ENCODE measurements at regions not wholly inside any gene's neighbourhood (a gene's known extent, or its start where the extent isn't known, plus 50 kb on each side); places are given as distances from the start of the nearest gene placed in this dataset.

DNA sequence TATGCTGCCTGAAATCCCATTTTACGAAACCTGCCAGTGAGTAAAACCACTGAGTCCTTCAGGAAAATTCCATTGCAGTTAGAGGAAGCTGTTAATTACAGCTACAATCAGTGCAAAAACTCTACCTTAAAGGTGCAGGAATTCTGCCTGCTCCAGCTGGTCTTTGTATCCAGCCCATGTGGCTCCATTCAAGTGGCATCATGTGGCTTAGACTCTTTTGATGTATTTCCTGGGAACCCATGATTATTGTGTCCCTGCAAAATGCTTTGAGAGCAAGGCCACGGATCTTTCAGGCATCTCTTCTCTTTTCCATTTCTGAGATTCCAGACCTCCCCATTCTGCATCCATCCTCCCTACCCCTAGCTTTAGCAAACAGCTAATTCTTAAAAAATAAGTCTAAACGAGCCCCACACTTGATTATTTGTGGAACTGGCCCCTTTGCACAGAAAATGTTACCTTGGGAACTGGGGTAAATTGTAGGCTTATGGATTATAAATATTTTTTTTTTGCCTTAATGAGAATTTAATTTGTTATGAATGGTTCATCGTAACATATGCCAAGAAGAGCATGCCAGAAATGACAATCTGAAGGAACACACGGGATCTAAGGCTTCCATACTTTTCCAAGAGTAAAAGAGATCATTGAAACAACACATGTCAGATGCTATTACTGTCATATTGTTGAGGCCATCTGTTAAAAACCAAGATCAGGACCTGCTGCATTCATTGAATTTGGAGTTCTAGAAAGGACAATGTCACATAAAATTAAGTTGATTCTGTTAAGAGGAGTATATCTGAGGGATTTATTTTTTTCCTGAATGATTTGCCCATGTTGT lies 144.6 kb downstream of the TPH2 start:
- DNase-seq, result peak; percentile 8

DNA sequence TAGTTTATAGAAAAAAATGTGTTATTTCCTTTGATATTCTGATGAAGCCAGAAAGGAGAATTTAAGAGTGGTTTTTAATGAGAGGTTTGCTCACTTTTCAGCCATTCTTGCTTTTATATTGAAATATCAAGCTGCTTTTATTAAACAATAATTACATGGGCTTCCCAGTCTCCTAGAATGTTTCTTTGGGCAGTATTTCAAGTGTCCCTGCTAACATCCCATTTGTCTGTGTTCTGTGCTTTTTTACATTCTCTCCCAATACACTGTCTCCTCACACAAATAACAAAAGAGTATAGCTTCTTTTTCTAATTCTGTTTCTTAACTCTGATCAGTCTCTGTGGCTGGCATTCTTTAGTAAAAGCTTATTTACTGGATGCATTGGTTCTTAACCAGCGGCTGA lies 145.4 kb downstream of the TPH2 start:
- DNase-seq, result no peak

DNA sequence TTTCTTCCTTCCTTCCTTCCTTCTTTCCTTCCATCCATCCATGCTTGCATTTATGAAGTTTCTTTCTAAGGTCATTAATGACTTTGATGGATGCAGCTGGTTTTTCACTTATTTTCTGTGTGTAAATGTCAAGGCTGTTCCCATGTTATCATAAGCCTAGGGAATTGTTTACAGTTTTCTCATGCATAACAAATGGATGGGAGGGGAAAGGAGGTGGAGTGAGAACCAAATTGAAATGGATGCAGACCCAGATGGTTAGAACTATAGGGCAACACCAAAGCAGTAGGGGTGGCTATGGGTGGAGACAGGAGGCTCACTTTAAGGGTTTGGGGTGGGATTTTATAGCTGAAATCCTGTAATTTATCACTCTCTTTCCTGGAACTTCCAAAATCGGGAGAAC lies 146.2 kb downstream of the TPH2 start:
- no peak for DNase-seq

DNA sequence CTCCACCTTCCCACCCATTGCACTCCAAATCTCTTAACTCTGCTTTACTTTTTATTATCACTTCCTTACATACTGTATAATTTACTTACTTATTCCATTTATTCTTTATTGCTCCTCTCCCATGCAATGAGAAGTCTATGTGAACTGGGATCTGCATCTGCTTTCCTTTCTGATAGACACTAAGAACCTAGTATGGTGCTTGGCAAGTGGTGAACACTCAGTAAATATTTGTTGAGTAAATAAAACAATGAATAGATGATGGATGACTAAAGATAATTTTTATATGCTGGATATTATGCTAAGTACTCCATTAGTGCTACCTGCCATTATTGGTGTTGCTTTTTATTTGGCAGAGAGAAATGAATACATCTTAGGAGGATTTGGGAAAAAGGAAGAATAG lies 151.0 kb downstream of the TPH2 start:
- no peak for DNase-seq

DNA sequence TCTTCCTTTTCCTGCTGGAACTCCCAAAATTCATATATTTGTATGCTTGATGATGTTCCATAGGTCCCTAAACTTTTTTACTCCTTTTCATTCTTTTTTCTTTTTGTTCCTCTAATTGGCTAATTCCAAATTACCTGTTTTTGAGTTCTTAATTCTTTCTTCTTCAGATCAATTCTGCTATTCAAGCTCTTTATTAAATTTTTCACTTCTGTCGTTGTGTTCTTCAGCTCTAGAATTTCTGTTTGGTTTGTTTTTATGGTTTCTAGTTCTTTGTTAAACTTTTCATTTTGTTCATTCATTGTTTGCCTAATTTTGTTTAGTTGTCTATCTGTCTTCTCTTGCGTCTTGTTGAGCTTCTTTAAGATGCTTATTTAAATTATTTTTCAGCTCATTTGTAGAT lies 154.8 kb downstream of the TPH2 start:
- no peak for DNase-seq

DNA sequence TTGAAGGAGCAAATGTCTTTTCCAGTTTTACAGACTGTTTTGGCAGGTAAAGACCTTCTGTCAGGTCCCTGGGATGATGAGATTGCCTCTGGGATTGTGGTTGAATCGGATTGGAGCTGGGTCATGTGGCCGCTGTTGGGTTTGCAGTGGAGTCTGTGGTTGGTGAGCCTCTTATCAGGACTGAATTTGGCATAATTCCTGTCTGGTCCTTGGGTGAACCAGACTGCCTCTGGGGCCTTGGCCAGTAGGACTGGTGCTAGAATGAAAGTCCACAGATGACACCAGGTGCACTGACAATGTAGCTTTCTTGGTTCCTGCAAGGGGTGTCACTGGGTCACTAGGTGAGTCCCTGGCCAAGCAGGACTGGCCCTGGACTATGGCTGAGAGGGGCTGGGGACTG lies 155.3 kb downstream of the TPH2 start:
- DNase-seq, result no peak

DNA sequence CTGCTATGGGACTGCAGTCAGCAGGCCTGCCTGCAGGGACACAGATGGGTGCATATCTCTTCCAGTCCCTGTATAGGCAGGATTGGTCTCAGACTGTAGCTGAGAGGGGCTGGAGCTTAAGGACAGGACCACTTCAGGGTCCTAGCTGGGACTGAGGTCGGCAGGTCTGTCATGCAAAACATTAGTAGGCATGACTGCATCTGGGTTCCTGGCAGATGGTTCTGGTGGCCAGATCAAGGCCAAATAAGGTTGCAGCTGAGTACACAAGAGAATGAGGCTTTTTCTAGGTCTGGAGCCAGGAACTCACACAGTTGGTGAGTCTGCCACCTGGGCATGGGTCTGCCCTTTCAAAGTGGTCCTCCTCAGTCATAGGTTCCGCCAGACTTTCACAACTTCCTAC lies 155.8 kb downstream of the TPH2 start:
- no peak for DNase-seq

DNA sequence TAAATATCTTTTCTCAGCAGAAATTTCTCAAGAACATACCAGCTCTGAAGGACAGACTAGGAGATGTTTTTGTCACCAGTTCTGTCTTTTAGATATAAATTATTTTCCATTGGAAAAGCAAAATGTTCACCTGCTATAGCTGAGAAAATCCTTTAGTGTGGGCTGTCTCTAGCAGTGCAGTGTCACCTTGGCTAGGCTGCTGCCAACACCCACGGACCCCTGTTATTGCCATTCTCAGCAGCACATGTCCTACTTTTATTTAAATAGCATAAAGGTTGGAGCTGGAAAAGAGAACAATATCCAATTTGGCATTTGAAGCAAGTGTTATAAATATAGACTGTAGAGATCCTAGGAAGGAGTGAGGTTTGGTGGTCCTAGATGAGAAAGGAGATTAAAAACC lies 156.4 kb downstream of the TPH2 start:
- no peak for DNase-seq

DNA sequence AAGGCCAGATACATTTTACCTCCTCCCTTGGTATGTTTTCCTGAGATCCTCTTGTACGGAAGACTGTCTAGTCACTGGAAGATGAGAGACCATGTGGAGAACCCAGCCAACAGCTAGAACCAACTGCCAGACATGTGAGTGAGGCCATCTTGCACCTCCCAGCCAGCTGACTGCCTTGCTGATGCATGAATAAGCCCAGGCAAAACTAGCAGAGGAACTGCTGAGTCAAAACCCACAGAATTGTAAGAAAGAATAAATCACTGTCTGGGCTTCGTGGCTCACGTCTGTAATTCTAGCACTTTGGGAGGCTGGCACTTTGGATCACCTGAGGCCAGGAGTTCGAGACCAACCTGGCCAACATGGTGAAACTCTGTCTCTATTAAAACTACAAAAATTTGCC lies 160.0 kb downstream of the TPH2 start:
- DNase-seq, result no peak

DNA sequence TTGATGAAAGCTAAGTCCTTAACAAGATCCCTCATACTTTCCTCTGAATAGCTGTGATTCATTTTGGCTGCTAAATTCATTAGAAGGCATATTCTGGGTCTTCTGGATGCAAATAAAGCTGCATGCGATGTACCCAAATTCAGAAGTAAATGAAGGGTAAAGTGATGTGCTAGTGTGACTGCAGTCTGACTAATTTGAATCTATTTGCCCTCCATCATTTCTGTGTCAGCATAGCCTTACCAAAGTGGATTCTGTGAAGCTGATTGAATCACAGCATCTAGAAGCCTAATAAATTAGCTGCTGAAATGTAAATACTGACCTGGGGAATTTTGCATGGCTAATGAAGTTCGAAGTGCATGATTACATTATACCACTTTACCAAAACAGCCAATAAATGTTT lies 162.2 kb downstream of the TPH2 start:
- no peak for DNase-seq

DNA sequence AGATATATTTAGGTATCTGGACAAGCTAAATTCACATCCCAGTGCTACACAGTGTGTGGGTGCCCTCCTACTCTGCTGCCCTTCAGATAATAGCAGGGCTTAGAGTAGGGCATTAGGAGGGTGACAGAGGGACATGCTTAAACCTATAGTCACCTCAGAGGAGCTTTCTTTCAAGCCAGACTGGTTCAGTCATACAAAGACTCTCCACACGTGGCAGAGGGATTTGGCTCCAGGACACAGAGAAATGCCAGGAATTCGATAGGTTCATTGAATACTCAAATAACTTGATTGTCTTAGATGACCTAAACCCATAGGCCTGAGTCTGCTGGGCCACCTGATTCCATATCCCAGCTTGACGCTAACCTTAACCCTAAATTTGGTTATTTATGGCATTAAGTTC lies 163.5 kb downstream of the TPH2 start:
- DNase-seq, result peak; percentile 56

DNA sequence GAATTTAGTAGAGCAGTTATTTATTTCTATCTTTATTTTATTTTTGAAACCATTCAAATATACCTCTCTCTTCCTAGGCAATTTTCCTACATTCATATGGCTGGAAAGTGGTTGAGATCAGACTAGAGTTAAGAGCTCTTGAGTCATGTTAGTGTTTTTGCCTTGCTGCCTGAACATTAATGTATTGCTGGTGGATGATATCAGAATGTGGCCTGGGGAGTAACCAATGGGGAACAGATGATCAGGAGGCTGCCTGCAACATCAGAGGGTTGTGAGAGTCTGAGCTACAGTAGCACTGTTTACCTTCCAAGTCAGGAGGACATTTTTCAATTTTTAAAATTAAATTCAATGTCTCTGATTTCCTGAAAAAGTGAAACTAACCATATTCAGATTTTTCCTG lies 166.3 kb upstream of the TRHDE start:
- DNase-seq, result no peak

DNA sequence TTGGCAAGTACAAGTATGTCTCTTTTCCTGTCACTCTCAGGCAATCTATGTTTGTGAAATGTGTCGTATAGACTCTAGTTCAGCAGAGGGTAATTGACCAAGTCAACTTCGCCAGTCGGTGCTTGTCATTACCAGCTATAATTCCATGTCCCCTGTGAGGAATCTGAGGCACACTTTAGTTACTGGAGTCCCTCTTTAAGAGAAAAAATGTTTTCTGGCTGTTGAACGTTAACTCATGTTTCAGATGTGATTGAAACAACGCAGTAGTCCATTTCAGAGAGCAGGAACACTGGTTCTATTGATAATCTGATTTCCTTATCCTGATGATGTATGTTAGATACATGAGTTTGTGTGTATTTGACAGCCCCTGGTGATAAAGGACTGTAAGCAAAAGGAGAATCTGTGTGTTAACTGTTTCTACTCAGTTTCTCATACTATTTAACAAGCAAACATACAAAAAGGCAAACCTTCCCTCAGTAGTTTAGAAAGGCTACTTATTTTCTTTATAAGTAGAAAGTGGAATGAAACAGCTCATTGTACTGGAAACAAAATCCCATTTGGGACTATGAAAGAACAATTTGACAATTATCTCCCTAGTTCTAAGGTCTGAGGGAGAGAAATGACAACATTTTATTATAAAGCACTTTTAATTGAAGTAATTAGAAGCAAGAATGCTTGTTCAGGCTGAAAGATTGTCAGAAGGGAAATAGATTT lies 161.1 kb upstream of the TRHDE start:
- no peak for DNase-seq

DNA sequence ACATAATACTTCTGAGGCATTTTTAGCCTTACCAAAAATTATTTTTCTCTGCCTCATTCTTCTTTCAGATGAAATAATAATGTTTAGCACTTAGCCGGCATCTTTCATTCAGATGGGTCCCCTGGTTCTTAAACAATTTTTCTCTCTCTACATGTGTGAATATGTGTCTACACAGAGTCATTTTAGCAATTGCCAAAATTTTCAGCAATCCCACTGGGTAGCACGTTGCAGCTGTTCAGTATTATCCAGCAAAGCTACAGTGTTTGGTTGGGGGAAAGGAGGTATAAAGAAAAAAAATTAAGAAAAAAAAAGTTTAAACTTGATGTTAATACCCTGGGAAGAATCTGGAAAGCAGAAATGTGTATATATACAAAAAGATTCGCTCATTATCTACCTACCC lies 160.5 kb upstream of the TRHDE start:
- no peak for DNase-seq

DNA sequence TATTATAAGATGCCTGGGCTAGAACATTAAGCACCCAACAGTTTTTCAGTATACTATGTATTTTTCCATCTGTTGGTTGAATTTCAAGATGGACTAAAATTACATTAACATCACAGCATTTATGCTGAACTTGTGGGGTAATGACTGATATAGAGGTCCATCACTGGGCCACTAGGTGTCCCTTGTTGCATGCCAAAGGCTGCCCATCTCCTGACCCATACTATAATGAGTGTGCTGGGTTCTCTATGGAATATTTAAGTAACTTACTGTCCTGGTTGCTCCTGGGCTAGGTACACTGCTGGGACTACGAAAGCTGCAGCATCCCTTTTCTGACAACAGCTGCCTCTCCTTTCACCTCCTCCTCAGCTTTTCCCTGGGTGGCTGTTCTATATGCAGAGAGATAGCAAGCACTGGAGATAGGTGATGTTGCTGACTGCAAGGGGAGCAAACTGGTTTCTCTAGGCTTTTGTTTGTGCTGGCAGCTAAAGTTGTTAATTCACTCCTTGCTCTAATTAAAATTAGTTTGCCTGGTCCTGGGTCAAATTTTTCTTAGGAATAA lies 138.6 kb upstream of the TRHDE start:
- DNase-seq, result peak; percentile 55

DNA sequence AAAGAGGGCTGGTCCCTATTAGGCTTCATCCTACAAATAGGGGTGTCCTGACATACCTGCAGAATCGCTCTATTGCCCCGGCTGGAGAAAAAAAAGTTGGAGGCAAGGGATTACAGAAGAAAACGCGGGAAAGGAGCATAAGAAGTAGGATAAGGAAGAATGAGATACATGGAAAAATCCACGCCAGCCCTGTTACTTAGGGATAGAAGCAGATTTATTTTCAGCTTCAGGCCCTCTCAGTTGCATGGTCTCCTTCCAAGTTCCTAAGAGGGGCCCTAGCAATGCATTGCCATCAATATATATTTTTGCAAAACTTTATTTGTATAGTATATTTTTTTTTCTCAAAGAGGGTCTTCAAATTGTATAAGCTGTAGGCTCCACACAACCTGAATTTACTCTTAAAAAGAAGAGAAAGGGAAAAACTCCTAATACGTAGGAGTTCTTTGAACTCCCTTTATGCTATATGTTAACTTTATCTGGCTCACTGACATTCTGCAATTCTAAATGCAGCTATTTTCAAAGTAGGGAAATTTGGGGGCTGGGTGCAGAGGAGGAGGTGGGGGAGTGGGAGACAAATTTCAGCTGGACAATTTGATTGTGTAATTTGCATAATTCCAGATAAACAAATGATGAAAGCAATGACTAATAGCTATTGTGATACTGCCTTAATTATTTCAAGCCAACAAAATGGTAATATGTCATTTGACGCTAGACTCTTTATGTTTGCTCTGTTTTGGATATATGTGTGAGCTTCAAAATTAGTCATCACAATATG lies 137.7 kb upstream of the TRHDE start:
- DNase-seq, result no peak

DNA sequence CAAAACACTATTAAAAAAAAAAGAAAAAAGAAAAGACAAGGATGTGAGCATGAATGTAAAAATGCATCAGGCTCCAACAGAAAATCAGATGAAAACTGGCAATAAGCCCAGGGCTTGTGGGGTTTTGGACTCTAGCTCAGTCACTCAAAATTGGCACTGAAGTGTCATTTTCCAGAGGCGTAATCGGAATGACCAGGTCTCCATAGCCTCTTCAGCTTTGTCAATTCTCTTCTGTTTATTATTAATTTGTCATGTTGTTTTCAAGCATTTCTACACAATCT lies 137.2 kb upstream of the TRHDE start:
- DNase-seq, result no peak

DNA sequence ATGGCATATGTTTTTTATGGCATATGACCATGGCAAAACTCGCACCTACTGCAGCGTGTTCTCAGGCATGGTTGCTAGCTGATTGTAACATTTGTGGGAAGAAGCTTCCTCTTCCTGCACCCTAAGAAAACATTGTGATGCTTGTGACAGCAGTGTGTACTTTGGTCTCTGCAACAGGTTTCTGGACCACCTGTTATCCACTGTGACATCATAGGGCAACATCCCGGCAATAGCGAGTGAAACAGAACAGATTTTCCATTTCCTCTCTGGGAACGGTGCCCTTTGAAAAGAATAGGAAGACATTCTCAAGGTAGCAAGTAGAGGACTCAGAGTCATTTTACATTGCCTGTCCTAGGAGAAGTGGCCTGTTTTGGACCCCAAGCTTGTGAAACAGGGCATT lies 135.4 kb upstream of the TRHDE start:
- DNase-seq, result no peak

DNA sequence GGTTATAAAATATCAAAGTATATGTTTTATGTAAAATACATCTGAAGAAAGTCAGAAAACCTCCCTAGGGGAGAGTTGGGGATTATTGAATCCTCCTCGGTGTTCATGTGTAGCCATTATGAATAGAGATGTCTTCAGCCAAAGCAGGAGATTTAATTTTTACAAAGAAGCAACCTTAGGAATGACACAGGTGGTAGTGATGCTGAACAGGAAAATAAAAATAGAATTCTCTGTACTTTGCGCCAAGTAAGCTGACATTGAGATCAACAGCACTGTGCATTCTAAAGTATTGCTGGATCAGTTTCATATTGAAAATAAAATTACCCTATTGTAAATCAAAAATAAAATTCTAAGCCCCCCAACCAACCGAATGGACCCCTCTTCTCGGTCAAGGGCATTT lies 132.8 kb upstream of the TRHDE start:
- no peak for DNase-seq

DNA sequence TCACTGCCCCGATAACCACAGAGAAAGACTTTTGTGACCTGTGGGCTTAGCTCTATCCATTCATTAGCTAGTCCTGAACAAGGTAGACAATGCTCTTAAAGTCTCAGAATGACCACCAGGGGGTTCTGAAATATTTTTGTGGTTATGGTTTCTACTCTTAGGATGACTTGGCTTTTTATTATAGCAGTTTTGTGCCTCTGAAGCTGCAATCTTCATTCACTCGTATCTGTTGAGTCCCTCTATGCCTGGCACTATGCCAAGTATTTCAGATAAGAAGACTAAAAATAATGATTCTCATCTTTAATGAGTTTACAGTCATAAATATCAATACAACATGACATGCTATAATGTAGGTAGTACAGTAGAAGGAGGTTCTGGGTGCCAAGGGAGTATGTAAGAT lies 130.8 kb upstream of the TRHDE start:
- DNase-seq, result peak; percentile 48

DNA sequence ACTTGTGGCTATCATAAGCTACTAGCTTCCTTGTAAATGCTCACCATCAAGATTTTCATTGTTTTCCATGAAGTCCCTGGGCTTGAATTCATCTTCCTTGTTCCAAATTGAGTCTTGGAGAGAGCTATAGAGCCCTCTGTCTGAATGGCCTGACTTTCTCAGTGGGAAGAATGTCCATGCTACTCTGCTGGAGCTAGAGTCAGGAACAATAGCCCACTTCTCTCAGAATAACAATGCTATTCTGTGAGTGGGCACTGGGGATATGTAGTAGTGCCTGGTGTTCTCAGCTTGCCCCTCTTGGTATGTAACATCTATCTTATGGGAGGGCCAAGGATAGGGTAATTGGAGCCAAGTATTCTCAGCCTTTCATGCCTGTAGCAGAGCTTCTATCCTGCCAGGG lies 127.6 kb upstream of the TRHDE start:
- DNase-seq, result no peak

DNA sequence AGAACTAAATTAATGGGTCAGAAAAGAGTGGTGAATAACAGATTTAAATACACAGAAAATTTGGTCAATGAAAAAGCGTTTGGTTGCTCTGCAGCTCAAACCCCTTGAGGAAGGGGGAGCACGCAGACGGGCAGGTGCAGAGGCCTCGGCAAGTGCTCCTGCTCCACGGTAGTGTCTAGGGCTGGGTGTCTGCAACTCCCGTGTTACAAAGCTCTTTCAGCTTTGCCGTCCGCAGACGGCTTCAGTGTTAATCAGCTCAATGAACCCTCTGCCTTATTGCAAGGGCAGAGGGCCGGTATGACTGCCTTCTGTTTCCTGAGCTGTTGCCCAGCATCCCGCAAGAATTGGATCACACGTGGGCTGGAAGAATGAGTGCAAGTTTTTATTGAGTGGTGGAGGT lies 125.7 kb upstream of the TRHDE start:
- peak; percentile 80 for DNase-seq

DNA sequence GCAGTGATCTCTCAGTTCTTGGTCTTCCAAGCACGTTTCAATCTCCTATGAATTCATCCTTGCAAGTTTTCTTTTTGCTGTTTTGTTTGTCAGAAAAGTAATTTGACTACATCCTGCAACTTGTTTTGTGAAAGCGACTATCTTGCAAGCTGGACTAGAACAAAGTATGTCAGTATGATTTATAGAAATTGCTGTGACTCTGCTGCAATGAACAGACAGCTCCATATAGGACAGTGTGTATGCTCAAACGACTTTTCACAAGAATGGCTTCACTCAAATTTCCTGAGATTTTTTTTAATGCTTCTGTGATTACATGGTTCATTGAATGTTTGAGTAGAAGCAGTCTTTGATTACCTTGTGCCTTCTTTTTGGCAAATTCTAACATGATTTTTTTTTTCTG lies 123.5 kb upstream of the TRHDE start:
- no peak for DNase-seq

DNA sequence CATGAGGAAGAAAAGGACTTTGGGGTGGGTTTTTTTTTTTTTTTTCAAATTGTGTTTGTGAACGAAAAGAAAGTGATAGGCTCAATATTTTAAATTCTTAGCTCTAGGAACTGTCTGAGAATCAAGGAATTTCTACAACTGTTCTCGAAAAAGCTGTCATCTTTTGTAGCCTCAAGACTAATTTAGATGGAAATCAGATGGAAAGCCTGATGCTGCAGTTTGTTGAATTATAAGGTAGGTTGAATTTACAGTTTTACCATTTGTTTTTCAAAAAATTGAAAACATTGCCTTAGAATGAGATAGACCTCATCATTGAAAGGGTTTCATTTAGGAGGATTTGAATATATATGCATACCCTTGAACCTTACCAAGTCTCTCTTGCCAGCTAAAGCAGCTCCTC lies 109.3 kb upstream of the TRHDE start:
- no peak for DNase-seq

All from NCI-H82 (cell line).